IMR-90 (cell line): ENCODE measurements at regions not wholly inside any gene's neighbourhood (a gene's known extent, or its start where the extent isn't known, plus 50 kb on each side); places are given as distances from the start of the nearest gene placed in this dataset.

ENCODE experiments used
- ATAC-seq: fragments of 200-7000 bp; cut with Tn5 transposase; 2 replicates; pipeline ENCODE4 v1.9.1; 2020; ENCODE audit warnings: low read depth, mild to moderate bottlenecking, moderate library complexity
- BruUV-seq: library from RNA; stranded (reverse); fragments of 400-500 nt; replicated peaks from 2 replicates; lab custom pipeline; 2021; lab: Mats Ljungman, UMichigan
- CTCF ChIA-PET: fragments of 300-600 bp; formaldehyde crosslinking; extraction: SDS; loops from one replicate; lab custom pipeline; 2021; ENCODE audit warnings: antibody characterized with exemption; lab: Yijun Ruan, JAX
- POLR2A ChIA-PET: fragments of 300-600 bp; sonication (Branson Sonifier 250); formaldehyde crosslinking; loops from one replicate; lab custom pipeline; 2022; ENCODE audit warnings: antibody characterized with exemption; ENCODE audit not compliant: unreplicated experiment; lab: Charles Lee
- DNase-seq: peaks from one replicate; pipeline ENCODE4 v3.0.0; 2013
- H2AFZ ChIP-seq: replicated peaks from 2 replicates; pipeline ENCODE3; 2013; ENCODE audit warnings: low read length, mild to moderate bottlenecking; ENCODE audit not compliant: poor library complexity
- H2AK5ac ChIP-seq: 2 replicates; pipeline ENCODE4 v1.6.1; 2013; ENCODE audit warnings: low read depth, low read length, inconsistent platforms
- H2AK9ac ChIP-seq: replicated peaks from 2 replicates; pipeline ENCODE3; 2013; ENCODE audit warnings: mild to moderate bottlenecking, low read depth, low read length, moderate library complexity; ENCODE audit not compliant: poor library complexity
- H2BK120ac ChIP-seq: 2 replicates; pipeline ENCODE4 v1.6.1; 2013; ENCODE audit warnings: low read depth, low read length, inconsistent platforms
- H2BK15ac ChIP-seq: 3 replicates; pipeline ENCODE4 v1.6.1; 2013; ENCODE audit warnings: low read depth, low read length, inconsistent platforms
- H2BK20ac ChIP-seq: 2 replicates; pipeline ENCODE4 v1.6.1; 2013; ENCODE audit warnings: low read depth, mild to moderate bottlenecking, inconsistent platforms, low read length, moderate library complexity
- H2BK5ac ChIP-seq: 2 replicates; pipeline ENCODE4 v1.6.1; 2013; ENCODE audit warnings: mild to moderate bottlenecking, low read depth, low read length, inconsistent platforms; ENCODE audit not compliant: poor library complexity, severe bottlenecking
- H3K14ac ChIP-seq: replicated peaks from 2 replicates; pipeline ENCODE4 v1.6.1; 2013; ENCODE audit warnings: low read depth, low read length, inconsistent platforms
- H3K18ac ChIP-seq: 2 replicates; pipeline ENCODE4 v1.6.1; 2013; ENCODE audit warnings: low read depth, low read length, control low read depth
- H3K23ac ChIP-seq: 2 replicates; pipeline ENCODE4 v1.6.1; 2013; ENCODE audit warnings: low read depth, low read length, inconsistent platforms
- H3K27ac ChIP-seq: 2 replicates; pipeline ENCODE4 v1.5.1; 2013; ENCODE audit warnings: mild to moderate bottlenecking, control low read depth, low read length; ENCODE audit not compliant: insufficient read depth
- H3K27me3 ChIP-seq: 2 replicates; pipeline ENCODE4 v1.6.1; 2013; ENCODE audit warnings: low read length; ENCODE audit not compliant: control insufficient read depth, insufficient read depth
- H3K36me3 ChIP-seq: 2 replicates; pipeline ENCODE4 v1.6.1; 2013; ENCODE audit warnings: low read length, mixed read lengths; ENCODE audit not compliant: control insufficient read depth, insufficient read depth
- H3K4ac ChIP-seq: 2 replicates; pipeline ENCODE4 v1.6.1; 2013; ENCODE audit warnings: low read depth, low read length, inconsistent platforms
- H3K4me1 ChIP-seq: 2 replicates; pipeline ENCODE4 v1.6.1; 2013; ENCODE audit warnings: low read length, mixed read lengths; ENCODE audit not compliant: control insufficient read depth, insufficient read depth
- H3K4me2 ChIP-seq: 2 replicates; pipeline ENCODE4 v1.6.1; 2013; ENCODE audit warnings: low read depth, mild to moderate bottlenecking, control low read depth, low read length, moderate library complexity
- H3K4me3 ChIP-seq: 2 replicates; pipeline ENCODE4 v1.5.1; 2013; ENCODE audit warnings: low read depth, mild to moderate bottlenecking, control low read depth, low read length, moderate library complexity; ENCODE audit not compliant: insufficient read depth
- H3K56ac ChIP-seq: 2 replicates; pipeline ENCODE4 v1.6.1; 2013; ENCODE audit warnings: low read length, inconsistent platforms; ENCODE audit not compliant: insufficient read depth; ENCODE audit errors: extremely low read depth
- H3K79me1 ChIP-seq, 2 experiments: 2 replicates each; pipeline ENCODE4 v1.6.1; 2013; ENCODE audit warnings: low read length in 2 of 2, inconsistent platforms in 1 of 2, low read depth in 1 of 2
- H3K9ac ChIP-seq: 2 replicates; pipeline ENCODE4 v1.6.1; 2013; ENCODE audit warnings: low read depth, low read length, control low read depth
- H3K9me1 ChIP-seq: 2 replicates; pipeline ENCODE4 v1.6.1; 2013; ENCODE audit warnings: low read length, inconsistent platforms; ENCODE audit not compliant: insufficient read depth
- H3K9me3 ChIP-seq: 2 replicates; pipeline ENCODE4 v1.6.1; 2013; ENCODE audit warnings: low read length; ENCODE audit not compliant: control insufficient read depth, insufficient read depth
- H4K20me1 ChIP-seq: 2 replicates; pipeline ENCODE4 v1.6.1; 2013; ENCODE audit warnings: low read length, inconsistent platforms; ENCODE audit not compliant: insufficient read depth
- H4K5ac ChIP-seq: 2 replicates; pipeline ENCODE4 v1.6.1; 2013; ENCODE audit warnings: mild to moderate bottlenecking, low read depth, low read length, control low read depth
- H4K8ac ChIP-seq, 2 experiments: 2 replicates each; pipeline ENCODE4 v1.6.1; 2013; ENCODE audit warnings: low read depth in 2 of 2, low read length in 2 of 2, control low read depth in 1 of 2, inconsistent platforms in 1 of 2
- H4K91ac ChIP-seq: 2 replicates; pipeline ENCODE4 v1.6.1; 2013; ENCODE audit warnings: low read depth, low read length, inconsistent platforms; ENCODE audit not compliant: insufficient read depth
- BHLHE40 ChIP-seq: fragments of 150-350 bp; IDR thresholded peaks from 2 replicates; pipeline ENCODE4 v1.6.1; 2016; ENCODE audit warnings: mild to moderate bottlenecking, low read depth, low read length
- CEBPB ChIP-seq: IDR thresholded peaks from 2 replicates; pipeline ENCODE4 v1.6.1; 2012; ENCODE audit warnings: low read depth, low read length, improper control_type of control experiment
- CHD1 ChIP-seq: IDR thresholded peaks from 2 replicates; pipeline ENCODE4 v1.6.1; 2012; ENCODE audit warnings: low read depth, low read length, improper control_type of control experiment
- FOS ChIP-seq: fragments of 150-350 bp; IDR thresholded peaks from 2 replicates; pipeline ENCODE4 v1.6.1; 2016; ENCODE audit warnings: low read depth, low read length
- MAFK ChIP-seq: IDR thresholded peaks from 2 replicates; pipeline ENCODE4 v1.6.1; 2012; ENCODE audit warnings: low read depth, low read length, improper control_type of control experiment
- MAZ ChIP-seq: IDR thresholded peaks from 2 replicates; pipeline ENCODE4 v1.6.1; 2012; ENCODE audit warnings: low read depth, mild to moderate bottlenecking, low read length, improper control_type of control experiment, moderate library complexity, borderline replicate concordance
- MXI1 ChIP-seq: IDR thresholded peaks from 2 replicates; pipeline ENCODE4 v1.6.1; 2012; ENCODE audit warnings: low read depth, mild to moderate bottlenecking, low read length, moderate library complexity, borderline replicate concordance
- NFE2L2 ChIP-seq: fragments of 150-350 bp; IDR thresholded peaks from 2 replicates; pipeline ENCODE4 v1.6.1; 2016; ENCODE audit warnings: low read depth, mild to moderate bottlenecking, low read length
- POLR2A ChIP-seq: IDR thresholded peaks from 2 replicates; pipeline ENCODE4 v1.6.1; 2012; ENCODE audit warnings: mild to moderate bottlenecking, low read depth, low read length
- RAD21 ChIP-seq: IDR thresholded peaks from 2 replicates; pipeline ENCODE4 v1.6.1; 2012; ENCODE audit warnings: low read length, improper control_type of control experiment
- RCOR1 ChIP-seq: IDR thresholded peaks from 2 replicates; pipeline ENCODE4 v1.6.1; 2012; ENCODE audit warnings: mild to moderate bottlenecking, low read length, improper control_type of control experiment; ENCODE audit not compliant: insufficient replicate concordance
- RFX5 ChIP-seq: IDR thresholded peaks from 2 replicates; pipeline ENCODE4 v1.8.0; 2012; ENCODE audit warnings: low read depth, mild to moderate bottlenecking, low read length, moderate library complexity
- SMC3 ChIP-seq: fragments of 150-350 bp; IDR thresholded peaks from 2 replicates; pipeline ENCODE4 v1.6.1; 2016; ENCODE audit warnings: low read depth, mild to moderate bottlenecking, antibody characterized with exemption, low read length, moderate library complexity
- WGBS, 2 experiments: methylation state at CpG; one replicate each; pipeline versions ENCODE4 v1.1.5 to v1.1.7; 2013; ENCODE audit warnings: missing lambda C conversion rate in 2 of 2; ENCODE audit not compliant: insufficient read length in 1 of 2; ENCODE audit errors: extremely low coverage in 2 of 2; 5-methylcytosine and 5-hydroxymethylcytosine counted together
- dilution Hi-C: fragments of 300-500 bp; cut with HindIII; formaldehyde crosslinking; loops from one replicate; pipeline ENCODE4 v1.14.3; 2018; ENCODE audit warnings: low sequenced_read_pairs; ENCODE audit not compliant: unreplicated experiment
- in situ Hi-C: fragments of 300-500 bp; cut with MboI; formaldehyde crosslinking; loops from 3 replicates; pipeline ENCODE4 v1.14.3; 2019; ENCODE audit warnings: low sequenced_read_pairs, inconsistent platforms, mixed read lengths
- intact Hi-C: fragments of 100-400 bp; cut with micrococcal nuclease; formaldehyde crosslinking; loops from 2 replicates; pipeline ENCODE4 v1.10.0; 2022
- TF ChIP-seq, protein P1 (sequence below): fragments of 150-350 bp; IDR thresholded peaks from 2 replicates; pipeline ENCODE4 v1.6.1; 2016; ENCODE audit warnings: low read depth, mild to moderate bottlenecking, low read length, moderate library complexity, borderline replicate concordance
- TF ChIP-seq, protein P2 (sequence below): conservative IDR thresholded peaks from 2 replicates; pipeline ENCODE4 v1.5.1; 2012; ENCODE audit warnings: mild to moderate bottlenecking, low read depth, low read length, improper control_type of control experiment
- TF ChIP-seq, protein P3 (sequence below): fragments of 150-350 bp; IDR thresholded peaks from 2 replicates; pipeline ENCODE4 v1.6.1; 2017; ENCODE audit warnings: mild to moderate bottlenecking, antibody characterized with exemption, low read length, low read depth

DNA sequence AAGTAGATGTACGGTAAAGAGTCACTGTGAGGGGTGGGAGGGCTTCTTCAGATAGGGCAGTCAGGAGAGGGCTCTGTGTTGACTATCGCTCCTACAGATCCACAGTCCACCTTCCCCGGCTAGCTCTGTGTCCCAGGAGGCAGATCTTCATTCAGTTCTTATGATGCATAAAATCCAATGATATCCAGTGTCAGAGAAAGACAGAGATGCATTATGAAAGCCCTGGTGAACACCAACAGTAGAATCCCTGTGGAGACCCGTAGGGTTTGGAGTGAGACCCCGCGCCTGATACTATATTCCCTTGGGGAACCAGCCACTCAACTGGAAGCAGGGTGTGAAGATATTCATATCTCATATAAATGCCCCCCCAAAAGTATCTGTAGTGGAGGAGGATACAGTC lies 119.8 kb upstream of the SLCO3A1 start:
- Histone ChIP-seq H2AK9ac (no peak overlapping the region), H3K23ac (no peak overlapping the region), H3K9ac (no peak overlapping the region), H2AFZ (no peak overlapping the region), H4K8ac (no peak overlapping the region), H3K4ac (no peak overlapping the region), H3K27ac (no peak overlapping the region), H2BK20ac (no peak overlapping the region), H2BK15ac (no peak overlapping the region), H3K18ac (no peak overlapping the region), H3K79me1 (no peaks in the 10 kb centered on the region), H2BK5ac (no peak overlapping the region), H3K56ac (no peak overlapping the region), H3K9me1 (no peaks in the 10 kb centered on the region), H3K27me3 (no peaks in the 10 kb centered on the region), H3K4me1 (no peaks in the 10 kb centered on the region), H3K9me3 (no peaks in the 10 kb centered on the region), H3K4me3 (no peak overlapping the region), H4K91ac (no peak overlapping the region), H4K5ac (no peak overlapping the region), H4K20me1 (no peaks in the 10 kb centered on the region), H2BK120ac (no peak overlapping the region), H3K14ac (no peak overlapping the region), H2AK5ac (no peak overlapping the region), H3K4me2 (no peak overlapping the region), H3K36me3 (no peaks in the 10 kb centered on the region)
- ATAC-seq (no peak), DNase-seq (no peak)
- in situ Hi-C loops: no loop called here
- 67% methylated on average over 1 of the region's 6 CpGs; no CpG with 5 or more reads in 1 of the 2 experiments for WGBS, 2 experiments
- POLR2A ChIA-PET: no interaction called here
- intact Hi-C loops: no loop called here
- dilution Hi-C loops: no loop called here
- no peak for TF ChIP-seq CHD1
- TF ChIP-seq MAZ: no peak
- no peak for TF ChIP-seq BHLHE40
- TF ChIP-seq SMC3: no peak
- TF ChIP-seq FOS: no peak
- no peak for TF ChIP-seq RFX5
- no peak for TF ChIP-seq MXI1
- no peak for TF ChIP-seq MAFK
- TF ChIP-seq, protein P1, sequence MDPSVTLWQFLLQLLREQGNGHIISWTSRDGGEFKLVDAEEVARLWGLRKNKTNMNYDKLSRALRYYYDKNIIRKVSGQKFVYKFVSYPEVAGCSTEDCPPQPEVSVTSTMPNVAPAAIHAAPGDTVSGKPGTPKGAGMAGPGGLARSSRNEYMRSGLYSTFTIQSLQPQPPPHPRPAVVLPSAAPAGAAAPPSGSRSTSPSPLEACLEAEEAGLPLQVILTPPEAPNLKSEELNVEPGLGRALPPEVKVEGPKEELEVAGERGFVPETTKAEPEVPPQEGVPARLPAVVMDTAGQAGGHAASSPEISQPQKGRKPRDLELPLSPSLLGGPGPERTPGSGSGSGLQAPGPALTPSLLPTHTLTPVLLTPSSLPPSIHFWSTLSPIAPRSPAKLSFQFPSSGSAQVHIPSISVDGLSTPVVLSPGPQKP: no peak
- TF ChIP-seq RAD21: no peak
- TF ChIP-seq NFE2L2: no peak
- TF ChIP-seq, protein P2, sequence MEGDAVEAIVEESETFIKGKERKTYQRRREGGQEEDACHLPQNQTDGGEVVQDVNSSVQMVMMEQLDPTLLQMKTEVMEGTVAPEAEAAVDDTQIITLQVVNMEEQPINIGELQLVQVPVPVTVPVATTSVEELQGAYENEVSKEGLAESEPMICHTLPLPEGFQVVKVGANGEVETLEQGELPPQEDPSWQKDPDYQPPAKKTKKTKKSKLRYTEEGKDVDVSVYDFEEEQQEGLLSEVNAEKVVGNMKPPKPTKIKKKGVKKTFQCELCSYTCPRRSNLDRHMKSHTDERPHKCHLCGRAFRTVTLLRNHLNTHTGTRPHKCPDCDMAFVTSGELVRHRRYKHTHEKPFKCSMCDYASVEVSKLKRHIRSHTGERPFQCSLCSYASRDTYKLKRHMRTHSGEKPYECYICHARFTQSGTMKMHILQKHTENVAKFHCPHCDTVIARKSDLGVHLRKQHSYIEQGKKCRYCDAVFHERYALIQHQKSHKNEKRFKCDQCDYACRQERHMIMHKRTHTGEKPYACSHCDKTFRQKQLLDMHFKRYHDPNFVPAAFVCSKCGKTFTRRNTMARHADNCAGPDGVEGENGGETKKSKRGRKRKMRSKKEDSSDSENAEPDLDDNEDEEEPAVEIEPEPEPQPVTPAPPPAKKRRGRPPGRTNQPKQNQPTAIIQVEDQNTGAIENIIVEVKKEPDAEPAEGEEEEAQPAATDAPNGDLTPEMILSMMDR: no peak
- TF ChIP-seq, protein P3, sequence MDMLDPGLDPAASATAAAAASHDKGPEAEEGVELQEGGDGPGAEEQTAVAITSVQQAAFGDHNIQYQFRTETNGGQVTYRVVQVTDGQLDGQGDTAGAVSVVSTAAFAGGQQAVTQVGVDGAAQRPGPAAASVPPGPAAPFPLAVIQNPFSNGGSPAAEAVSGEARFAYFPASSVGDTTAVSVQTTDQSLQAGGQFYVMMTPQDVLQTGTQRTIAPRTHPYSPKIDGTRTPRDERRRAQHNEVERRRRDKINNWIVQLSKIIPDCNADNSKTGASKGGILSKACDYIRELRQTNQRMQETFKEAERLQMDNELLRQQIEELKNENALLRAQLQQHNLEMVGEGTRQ: no peak
- no peak for TF ChIP-seq CEBPB
- TF ChIP-seq POLR2A: no peak
- no peak for TF ChIP-seq RCOR1
- BruUV-seq: no TSS peak
- CTCF ChIA-PET: no interaction called here
